NCI-H1105 treated with DMSO at 0.1 percent for 48 hours (cell line): ENCODE measurements at regions not wholly inside any gene's neighbourhood (a gene's known extent, or its start where the extent isn't known, plus 50 kb on each side); places are given as distances from the start of the nearest gene placed in this dataset.
"Not testable (repeated sequence)": the region's sequence is repeated elsewhere in the genome, so short reads cannot be mapped to it uniquely, and the experiment has no call there.

ENCODE experiments used
- DNase-seq: peaks from one replicate; lab custom pipeline; 2025; lab: John Stamatoyannopoulos, UW

DNA sequence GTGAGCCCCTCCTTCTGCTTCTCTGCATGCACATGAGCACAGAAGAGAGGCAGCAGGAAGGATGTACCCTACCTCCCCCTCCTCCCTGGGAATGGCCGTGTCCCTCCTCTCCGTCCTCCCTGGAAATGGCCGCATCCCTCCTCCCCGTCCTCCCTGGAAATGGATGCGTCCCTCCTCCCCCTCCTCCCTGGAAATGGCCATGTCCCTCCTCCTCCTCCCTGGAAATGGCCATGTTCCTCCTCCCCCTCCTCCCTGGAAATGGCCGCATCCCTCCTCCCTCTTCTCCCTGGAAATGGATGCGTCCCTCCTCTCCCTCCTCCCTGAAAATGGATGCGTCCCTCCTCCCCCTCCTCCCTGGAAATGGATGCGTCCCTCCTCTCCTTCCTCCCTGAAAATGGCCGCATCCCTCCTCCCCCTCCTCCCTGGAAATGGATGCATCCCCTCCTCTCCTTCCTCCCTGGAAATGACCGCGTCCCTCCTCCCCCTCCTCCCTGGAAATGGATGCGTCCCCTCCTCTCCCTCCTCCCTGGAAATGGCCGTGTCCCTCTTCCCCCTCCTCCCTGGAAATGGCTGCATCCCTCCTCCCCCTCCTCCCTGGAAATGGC lies 428.6 kb downstream of the AACS start:
- DNase-seq = no peak

DNA sequence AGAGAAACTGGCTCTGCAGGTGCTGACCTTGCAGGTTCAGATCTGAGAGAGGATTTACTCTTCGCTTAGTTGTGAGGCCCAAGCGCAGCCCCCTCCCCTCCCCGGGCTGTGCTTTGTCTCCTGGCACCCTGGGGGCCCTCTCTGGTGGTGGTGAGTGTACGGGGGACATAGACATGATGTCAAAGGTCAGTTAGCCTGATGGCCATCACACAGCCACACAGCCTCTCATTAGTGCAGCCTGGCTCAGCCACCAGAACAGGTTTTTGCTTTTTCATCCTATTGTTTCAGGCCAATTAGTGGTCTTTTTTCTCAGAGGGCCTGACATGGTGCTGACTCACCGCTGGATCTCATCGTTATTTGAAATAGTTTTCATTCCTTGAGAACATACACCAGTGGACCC lies 437.9 kb downstream of the AACS start:
- DNase-seq = no peak

DNA sequence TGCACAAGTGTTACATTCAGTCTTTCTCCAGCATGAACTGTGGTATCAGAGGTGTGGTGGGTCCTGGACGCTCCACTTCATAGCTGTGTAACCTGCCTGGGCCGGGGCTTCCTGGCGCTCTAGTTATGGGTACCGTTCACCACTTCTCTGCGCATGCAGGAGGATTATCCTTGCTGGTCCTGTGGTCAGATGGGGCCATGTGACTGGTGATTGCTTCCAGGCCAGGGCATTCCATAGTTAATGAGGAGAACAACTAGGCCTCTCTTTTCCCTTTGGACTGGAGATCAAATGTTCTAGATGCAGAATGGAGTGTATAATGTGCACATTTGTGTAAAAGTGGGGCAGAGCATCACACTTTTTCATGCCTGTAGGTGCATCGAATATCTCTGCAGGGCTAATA lies 444.0 kb downstream of the AACS start:
- no peak for DNase-seq

DNA sequence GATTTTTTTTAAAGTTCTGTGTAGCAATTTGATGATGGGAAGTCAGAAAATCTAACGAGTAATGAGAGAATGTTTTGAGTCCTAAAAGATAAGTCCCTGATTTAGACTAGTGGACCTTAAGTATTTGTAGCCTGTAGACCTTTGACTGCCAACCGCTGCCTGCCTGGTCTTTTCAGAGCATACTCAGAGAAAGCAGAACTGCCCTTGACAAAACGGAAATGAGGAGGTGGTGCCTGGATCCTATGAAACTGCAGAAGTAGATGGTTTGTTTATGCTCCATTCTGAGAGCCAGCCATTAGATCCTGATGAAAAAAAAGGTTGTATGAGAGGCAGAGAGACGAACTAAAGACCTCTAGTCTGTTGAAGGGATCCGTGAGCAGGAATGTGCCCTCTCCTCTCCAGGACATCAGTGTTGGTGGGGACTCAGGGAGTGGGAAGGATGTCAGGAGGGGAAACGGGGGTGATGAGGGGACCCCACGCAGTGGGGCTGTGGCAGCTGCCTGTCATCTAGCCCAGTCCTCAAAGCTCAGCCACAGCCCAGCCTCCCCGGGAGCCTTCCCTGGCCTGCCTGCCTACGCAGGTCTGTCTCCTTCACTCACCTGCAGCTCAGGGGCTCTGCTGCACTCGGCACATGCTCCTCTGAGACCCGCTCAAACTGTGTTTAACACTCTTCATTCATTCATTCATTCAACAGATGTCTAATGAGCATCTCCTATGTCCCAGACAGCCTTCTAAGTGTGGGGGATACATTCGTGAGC lies 447.5 kb downstream of the AACS start:
- DNase-seq = no peak

DNA sequence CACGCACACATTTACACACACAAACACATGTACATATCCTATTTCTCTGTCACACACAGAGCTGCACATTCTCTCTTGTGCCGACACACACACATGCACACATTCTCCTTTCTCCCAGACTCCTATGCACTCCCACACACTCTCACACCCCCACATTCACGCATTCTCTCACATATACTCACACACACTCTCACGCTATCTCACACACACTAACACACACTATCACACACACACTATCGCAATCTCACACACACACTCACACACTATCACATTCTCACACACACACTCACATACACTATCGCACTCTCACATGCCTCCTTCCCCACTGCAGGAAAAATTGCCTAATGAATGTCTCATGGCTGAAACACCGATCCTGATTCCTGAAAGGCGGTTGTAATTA lies 450.7 kb downstream of the AACS start:
- no peak for DNase-seq

DNA sequence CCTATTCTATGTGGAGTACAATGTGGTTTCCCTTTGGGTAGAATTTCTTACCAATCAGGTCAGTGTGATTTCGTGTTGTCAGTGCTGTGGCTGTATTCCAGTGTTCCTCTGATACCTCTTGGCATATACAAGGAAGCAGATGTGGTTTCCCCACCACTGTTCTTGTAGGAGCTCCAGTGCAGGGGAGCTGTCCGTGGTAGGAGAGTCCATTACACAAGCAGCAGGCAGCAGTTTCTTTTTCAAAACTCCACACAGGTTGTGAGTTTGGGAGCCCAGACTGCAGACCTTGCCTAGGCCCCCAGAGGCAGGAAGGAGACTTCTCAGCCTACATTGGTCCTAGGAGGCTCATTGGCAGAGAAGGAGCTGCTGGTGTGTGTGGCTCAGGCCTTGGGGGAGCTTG lies 452.8 kb downstream of the AACS start:
- no peak for DNase-seq

DNA sequence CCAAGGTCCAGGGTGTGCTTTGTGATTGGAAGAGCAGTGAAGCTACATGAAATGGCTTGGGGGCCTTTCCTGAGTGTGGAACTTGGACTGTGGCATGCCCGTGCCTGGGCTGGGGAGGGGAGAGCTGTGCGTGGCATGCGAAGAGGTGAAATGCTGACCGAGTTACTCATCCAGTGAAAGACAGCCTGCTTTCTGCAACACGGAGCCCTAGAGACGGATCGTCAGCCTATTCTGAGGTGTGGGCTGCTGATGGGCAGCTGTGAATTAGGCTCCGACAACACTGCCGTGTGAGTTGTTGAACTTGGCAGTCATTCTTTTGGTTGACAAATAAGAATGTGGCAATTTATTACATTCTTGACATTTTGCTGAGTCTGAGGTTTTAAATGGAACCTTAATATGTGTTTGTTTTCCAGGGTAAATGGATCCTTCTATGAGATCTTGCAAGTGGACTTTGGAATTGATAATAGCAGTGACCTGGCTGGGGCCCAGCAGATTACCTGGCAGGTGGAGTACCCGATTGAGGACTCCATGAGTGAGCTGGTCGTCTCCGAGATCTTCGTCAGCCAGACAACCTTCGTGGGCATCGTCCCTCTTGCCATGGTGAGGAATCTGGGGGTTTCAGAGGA lies 453.9 kb downstream of the AACS start:
- no peak for DNase-seq

DNA sequence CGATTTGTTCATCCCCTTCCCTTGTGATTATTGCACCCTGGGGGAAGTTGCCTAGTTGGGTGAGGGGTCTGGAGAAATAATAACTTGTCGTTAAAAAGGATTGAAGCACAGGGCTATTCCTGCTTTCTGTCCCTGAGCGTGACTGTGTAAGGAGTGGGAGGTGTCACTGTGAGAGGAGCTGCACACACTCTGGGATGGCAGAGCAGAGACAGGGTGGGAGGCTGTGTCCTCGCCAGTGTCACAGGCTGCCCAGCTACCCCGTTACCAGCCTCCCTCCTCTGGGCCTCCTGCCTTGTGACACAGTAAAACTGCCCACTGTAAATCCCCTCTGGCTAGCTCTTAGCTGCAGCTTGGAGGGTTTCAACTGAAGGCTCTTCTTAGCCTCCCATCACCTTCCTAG lies 460.6 kb downstream of the AACS start:
- DNase-seq = no peak

DNA sequence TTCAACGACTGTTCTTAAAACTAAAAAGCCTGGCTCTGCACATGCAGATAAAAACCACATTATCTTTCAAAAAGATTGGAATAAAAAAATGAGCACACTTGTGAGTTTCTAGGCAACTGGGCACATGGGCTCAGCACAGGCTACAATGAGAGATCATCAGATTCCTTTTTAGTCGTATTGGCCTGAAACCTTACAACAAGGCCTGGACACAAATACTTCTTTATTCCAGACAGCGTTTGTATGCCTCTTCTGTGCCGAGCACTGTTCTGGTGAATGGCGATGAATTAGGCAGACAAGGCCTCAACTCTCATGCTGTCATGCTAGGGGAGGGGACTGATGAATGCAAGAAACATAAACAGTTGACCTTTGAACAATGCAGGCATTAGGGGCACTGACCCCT lies 463.0 kb downstream of the AACS start:
- DNase-seq = no peak

DNA sequence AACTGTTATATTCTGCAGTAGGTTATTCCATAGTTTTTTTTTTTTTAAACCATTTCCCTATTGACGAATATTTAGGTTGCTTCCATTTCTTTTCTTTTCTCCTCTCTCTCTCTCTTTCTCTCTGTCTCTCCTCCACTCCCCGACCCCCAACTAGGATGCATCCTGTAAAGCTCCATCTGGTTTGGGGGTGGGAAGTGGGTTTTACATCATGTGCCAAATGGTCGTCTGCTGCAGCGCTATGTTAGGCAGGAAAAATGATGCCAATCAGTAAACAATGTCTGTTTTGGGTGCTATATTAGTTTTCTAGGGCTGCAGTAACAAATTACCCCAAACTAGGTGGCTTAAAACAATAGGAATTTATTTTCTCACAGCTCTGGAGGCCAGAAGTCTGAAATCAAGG lies 465.0 kb downstream of the AACS start:
- no peak for DNase-seq

DNA sequence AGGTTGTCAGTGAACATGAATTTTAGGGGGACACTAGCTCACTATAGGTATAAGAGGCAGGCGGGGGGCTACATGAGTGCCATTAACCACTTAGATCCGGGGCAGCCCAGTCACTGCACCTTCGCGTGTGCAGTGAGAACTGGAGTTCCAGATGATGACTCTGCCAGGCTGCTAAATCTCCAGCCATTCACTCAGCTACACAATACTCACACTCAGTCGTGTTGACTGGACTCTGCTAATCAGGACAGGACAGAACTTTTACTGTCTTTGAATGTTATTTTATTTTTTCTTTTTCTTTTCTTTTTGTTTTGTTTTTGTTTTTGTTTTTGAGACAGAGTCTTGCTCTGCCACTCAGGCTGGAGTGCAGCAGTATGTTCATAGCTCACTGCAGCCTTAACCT lies 465.6 kb downstream of the AACS start:
- DNase-seq = no peak

DNA sequence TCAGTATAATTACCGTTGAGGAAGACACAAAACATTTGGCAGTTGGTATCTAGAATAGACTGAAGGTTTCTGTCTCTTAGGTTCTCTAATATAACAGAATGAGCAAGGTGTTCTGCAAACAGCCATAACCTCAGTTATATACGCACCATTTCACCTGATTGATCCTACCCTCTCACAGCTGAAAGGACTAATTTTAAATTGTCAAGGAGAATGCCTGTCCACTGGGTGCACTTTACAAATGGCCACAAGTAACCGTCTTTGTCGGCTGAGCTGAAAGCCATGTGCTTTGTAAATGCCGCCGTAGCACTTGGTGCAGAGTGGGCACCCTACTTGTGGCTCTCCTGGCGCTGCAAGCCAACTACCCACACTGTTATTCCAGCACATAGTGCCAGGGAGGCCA lies 466.3 kb downstream of the AACS start:
- no peak for DNase-seq

DNA sequence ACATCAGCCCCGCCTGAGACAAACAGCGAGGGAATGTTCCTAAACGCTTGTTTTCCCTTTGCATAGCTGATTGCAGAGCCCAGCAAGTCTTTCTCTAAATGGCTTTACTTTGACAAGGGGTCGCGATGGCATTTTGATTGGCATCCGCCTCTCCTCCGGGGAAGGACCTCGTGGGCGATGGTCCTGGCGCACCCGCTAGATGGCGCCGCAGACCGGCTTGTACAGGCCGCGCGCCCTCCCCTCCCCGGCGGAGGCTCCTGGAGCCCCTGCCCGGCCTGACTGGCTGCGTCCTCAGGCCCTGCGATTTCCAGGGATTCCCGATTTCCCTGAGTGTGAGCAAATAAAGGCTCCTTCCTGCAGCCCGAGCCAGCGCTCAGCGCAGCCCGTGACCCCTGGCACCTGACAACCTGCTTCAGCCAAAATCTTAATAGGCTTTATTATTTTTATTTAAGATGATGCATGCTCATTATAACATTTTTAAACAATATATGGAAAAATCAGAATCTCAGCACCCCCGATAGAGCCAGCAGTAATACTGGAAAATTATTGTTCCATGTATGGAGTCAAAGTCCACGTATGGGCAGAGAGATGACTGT lies 468.3 kb downstream of the AACS start:
- DNase-seq = peak; percentile 67

DNA sequence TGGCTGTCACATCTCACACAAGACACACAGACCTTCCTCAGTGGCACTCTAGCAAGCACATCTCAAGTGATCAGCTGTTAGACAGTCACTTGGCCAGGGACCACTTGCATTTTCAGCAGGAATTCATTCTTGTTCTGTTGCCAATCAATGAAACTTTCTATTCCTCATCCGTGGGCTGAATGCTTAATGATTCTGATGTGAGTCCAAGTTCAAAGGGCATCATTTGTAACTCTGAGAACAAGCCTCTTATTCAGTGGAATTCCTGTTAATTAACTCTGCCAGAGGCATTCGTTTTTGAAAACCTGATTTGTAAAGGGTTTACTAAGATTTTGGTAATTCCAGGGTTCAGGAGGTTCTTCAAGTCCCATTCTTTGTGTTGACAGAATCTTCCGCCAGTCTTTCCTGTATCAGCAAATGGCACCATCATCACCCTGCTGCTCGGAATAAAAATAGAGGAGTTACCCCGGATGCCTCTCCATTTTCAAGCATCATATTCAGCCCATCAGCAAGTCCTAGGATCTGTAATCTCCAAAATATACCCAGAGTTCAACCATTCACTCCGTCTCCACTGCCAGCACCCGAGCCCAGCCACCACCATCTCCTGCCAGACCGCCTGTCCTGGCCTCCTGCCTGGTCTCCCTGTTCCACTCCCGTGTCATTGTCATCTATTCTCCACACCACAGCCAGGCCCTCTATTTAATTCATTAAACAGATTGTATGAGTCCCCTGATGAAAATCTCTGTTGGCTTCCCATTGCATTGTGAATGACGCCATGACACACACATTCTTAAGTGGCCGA lies 473.4 kb downstream of the AACS start:
- DNase-seq = no peak

DNA sequence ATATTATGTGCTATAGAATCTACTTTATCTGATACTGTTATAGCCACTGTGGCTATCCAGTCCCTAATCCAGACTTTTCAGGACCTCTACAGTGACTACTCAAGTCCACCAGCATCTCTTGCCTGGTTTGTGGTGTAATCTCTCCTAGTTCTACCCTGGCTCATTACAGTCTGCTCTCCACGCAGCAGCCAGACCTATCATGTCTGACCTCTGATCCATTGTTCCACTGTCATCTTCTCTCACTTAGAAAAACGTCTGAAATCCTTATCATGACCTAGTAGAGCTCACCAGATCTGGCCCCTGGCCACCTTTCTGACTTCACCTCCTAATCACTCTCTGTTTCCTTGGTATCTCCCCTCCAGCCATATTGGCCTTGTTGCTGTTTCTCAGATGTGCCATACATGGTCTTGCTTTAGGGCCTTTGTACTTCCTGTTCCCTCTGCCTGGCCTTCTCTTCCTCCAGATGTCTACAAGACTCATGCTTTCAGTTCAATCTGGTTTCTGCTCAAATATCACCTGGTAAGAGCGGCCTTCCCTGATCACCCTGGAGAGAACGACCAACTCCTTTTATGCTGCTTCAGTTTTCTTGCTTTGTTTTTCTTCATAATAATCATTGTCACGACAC lies 475.5 kb downstream of the AACS start:
- DNase-seq = no peak

DNA sequence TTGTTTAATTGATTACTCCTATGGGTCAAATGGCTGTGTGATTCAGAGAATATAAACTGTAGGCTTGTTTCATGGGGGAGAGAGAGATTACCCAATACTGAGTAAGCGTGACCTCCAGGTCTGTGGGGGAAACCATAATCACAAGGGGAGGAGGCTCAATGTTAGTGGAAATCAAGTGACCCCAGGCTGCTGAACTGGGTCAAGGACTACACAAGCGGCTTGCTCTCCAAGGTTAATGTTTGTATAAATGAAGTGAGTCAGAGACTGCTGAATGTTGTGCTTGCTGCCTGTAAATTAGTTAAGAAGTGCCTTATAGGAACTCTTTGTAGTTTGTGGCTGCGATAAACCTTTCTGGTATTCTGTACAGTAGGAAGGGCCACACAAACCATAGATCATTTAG lies 479.7 kb downstream of the AACS start:
- no peak for DNase-seq

DNA sequence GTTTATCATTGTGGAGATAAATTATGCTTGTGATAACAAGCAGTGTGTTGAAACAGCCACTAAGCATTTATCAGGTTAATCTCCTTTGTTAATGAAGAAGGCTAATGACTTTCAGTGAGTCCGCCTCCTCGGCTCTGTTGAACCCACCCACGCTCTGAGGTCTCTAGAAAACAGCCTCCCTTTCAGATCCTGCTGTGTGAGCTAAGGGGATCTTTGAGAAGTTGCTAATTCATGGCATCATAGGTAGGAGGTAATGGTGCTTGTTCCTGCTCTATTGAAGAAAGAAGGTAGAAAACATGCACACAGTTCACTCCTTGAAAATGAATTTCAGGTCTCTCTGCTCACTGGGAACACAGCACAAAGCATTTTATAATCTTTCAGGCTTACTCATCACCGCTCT lies 483.9 kb downstream of the AACS start:
- DNase-seq = no peak

DNA sequence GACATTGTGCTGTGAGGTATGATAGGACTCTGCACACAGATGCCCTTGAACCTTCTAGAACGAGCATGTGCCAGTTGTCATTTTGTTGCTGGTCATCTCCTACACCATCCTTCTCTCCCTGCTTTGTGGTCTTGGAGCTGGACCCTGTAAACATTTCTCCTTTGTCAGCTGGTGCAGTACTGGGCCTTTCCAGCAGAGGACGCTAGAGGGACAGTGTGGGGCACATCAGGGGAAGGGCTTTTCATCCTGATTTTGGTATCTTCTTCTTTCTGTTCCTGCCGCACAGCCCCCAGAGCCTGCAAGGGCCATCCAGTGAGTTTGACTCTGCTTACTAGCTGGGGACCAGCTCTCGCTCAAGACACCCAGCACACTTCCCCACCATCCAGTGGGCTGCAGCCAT lies 484.6 kb downstream of the AACS start:
- no peak for DNase-seq

DNA sequence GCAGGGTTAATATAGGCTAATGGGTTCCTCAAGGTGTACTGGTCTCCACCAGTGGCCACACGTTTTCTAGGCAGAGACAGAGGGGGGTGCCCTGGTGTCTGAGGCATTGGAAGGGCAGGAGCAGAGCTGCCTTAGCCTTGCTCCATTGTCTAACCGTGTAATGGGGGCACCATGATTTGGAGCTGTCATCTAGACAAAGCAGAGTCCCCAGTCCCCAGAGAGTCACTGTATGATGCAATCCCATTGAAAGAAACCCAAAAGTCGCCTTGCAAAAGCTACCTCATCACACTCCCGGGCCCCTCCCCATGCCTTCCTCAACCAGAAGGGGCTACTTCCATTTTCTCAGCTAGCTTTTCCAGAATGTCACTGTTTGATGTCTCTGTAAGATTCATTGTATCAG lies 487.1 kb downstream of the AACS start:
- no peak for DNase-seq

DNA sequence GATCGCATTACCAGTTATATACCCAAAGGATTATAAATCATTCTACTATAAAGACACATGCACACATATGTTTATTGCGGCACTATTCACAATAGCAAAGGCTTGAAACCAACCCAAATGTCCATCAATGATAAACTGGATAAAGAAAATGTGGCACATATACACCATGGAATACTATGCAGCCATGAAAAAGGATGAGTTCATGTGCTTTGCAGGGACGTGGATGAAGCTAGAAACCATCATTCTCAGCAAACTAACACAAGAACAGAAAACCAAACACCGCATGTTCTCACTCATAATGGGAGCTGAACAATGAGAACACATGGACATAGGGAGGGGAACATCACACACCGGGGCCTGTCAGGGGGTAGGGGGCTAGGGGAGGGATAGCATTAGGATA lies 495.8 kb downstream of the AACS start:
- DNase-seq = not testable (repeated sequence)

DNA sequence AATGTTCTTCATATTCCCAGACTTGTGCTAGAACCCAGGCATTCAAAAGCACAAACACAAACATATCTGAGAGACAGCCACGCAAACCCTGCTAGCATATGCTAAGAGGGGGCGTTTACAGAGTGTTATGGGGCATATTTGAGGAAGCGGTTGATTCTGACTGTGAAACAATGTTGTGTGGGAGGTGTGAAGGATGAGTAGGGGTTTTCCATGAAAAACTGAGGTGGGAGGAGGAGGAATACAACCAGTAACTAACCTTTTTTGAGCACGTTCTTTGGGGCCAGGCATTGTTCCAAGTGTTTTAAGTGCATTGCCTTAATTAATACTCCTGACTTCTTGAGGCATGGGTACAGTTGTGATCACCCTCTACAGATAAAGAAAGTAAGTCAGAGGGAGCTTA lies 499.5 kb downstream of the AACS start:
- DNase-seq = no peak

DNA sequence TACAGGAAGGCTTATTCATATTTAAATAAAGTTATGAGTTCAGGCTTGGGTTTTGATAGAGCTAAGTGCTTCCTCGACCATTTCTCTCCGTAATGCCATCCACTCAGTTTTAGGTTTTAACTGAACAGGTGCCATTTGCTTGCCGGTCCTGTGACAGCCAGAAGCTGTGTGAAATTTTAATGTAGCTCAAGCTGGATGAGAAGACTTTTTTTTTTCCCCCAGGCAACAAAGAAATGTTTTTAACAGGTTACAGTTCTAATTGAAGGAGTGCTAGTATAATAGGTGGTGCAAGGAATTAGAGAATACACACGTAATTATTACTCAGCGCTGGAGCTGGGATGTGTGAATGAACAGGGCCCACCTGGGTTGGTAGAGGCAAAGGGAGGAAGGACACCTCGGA lies 502.3 kb downstream of the AACS start:
- DNase-seq = no peak
